GM18505 (cell line): ENCODE measurements at regions not wholly inside any gene's neighbourhood (a gene's known extent, or its start where the extent isn't known, plus 50 kb on each side); places are given as distances from the start of the nearest gene placed in this dataset.

Source experiments
- ATAC-seq: cut with Tn5 transposase; IDR thresholded peaks from one replicate; pipeline ENCODE4 v1.9.1; 2021; ENCODE audit not compliant: unreplicated experiment
- POLR2A ChIP-seq: IDR thresholded peaks from 4 replicates; pipeline ENCODE4 v1.6.1; 2011; ENCODE audit warnings: borderline replicate concordance; ENCODE audit not compliant: insufficient read depth, insufficient read length; ENCODE audit errors: extremely low read depth

DNA sequence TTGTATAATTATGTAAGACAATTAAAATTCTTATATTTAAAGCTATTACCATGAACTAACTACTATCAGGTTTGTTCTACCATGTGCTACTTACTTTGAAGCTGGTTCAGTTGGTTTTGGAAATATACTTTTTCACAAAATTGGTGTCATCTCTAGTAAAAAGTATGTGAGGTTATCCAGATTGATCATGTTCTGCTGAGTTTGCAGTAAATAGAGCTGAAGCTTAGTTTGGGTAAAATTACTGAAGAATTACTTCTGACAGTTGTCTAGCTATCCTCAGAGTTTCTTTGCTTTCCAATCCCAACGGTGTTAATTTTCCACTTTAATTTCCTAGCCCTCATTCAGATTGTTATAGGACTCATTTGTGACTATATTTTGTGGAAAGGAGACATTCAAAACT, 184.2 kb downstream of the FAT4 start:
- no peak for TF ChIP-seq POLR2A
- no peak for ATAC-seq

DNA sequence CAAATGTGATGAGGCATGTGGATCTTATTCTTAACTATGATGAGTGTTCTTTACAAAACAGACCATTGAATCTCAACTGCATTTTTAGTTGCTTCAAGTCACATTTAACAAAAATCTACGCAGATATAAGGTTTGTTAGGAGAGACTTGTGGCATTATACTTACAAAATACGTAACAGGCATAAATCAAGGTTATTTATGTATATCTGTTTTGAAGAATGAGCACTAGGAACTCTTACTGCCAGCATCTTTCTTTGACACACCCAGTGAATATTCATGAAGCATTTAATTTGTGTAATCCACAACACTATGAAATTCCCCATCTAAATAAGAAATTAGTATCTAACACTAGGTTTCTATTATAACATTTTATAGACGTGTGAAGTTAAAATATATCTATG, 186.3 kb downstream of the FAT4 start:
- no peak for ATAC-seq
- TF ChIP-seq POLR2A, result no peak

DNA sequence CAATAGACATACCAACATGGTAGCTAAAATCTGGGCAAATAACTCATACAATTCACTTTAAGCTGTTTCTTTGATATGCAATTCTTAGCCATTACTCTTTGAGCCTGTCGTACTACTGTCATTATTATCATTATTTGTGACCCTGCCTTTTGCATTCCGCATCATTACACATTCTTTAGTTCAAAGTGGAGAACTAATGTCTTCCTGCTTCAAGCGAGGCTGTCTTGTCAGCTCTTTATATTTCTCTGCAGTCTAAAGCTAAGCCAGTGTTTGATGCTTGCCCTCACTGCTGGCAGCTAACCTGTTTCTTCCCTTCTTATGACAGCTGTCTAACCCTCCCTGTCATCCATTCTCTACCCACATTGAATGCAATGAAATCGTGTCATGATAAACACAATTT, 186.8 kb downstream of the FAT4 start:
- no peak for TF ChIP-seq POLR2A
- no peak for ATAC-seq

DNA sequence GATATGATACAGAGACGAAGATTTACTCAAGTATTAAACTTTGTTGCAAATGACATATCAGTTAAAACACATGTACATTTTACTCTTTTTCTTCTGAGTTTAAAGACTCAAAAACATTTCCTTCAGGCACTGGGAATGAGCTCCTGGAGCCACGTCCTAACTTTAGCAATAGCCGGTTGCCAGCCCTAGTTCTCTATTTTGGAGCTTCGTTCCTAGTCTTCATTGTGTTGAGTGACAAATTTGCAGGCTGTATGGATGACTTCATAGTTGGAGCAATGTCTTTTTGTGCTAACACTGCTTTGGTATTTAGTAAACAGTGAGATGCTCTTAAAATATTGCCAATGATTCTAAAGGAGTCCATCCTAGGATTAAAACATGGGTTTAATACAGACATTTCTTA, 190.9 kb downstream of the FAT4 start:
- TF ChIP-seq POLR2A, result no peak
- ATAC-seq, result no peak

DNA sequence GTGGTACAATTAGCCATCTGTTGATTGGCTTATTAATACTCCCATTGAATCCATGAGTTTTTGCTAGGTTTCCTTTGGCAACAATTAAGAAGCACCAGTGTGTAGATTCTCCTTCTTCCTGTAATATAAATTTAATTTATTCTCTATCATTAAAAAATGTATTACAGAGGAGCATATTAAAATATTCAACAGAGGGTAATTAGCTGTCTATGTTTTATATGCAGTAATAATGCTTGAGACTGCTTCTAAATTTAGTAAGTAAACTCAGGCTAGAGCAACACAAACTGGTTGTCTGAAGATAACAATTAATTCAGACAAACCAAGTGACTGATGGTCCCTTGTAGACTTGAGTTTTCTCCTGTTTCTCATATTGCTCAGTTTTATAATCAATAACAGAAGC, 192.4 kb downstream of the FAT4 start:
- ATAC-seq, result no peak
- TF ChIP-seq POLR2A, result no peak

DNA sequence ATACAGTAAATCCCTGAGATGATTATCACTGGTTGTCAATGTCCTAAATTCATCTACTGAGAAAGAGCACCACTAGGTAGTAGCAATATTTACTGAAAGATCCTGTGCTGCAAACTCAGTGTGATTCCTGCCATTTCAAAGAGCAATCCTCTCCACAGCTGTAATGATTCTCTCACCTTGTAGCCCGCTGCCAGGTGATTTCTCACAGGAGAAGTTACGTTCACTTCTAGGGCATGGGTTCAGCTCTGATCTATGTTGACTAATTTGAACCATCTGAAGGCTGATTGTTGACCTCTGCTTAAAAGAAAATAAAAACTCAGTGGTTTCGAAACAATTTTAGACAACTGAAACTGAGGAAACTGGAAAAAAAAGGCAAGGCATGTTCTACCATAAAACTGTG, 197.0 kb downstream of the FAT4 start:
- ATAC-seq, result no peak
- no peak for TF ChIP-seq POLR2A

DNA sequence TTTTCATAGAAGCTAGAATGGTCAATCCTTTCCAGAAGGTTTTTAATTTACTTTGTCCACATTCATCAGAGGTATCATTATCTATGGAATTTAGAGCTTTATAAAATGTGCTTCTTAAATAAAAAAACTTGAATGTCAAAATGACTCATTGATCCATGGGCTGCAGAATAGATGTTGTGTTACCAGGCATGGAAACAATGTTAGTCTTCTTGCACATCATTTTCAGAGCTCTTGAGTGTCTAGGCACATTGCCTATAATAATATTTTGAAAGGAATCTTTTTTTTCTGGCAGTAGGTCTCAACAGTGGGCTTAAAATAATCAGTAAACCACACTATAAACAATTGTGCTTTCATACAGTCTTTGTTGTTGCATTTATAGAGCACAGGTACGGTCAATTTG, 200.3 kb downstream of the FAT4 start:
- TF ChIP-seq POLR2A, result no peak
- no peak for ATAC-seq

DNA sequence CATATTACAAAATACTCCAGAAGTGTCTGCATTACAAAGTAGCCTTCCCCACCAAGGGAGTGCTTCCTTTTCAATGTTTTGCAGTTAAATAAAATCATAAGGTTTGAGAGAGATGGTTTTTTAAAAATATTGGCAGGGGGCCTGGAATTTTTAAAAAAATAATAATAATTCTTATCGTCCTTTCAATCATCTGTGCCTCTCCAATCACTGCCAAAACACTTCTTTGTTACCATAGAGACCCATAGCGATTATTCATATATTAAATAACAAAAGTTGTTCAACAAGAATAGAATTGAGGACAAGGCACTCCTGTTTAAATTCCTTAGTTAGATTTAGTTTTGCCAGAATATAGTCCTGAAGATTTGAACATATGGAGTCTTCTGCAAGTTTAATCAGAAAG, 203.1 kb downstream of the FAT4 start:
- no peak for ATAC-seq
- no peak for TF ChIP-seq POLR2A

DNA sequence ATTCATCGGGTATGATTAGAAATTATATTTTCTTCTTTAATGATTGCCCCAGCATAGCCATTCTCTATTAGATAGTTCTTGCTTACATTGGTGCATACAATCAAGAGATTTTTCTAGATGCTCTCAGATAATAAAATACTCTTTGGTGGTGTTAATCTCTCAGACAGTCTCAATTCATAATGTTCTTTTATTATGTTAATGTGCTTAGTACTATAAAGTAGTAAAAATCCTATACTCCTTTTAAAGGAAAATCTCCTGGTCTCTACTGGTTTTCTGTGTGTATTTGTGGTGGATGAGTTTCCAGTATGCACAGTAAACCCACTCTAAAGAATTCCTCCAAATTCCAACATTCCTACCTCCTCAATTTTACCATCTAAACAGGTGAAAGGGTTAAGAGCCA, 203.5 kb downstream of the FAT4 start:
- no peak for TF ChIP-seq POLR2A
- ATAC-seq, result no peak

DNA sequence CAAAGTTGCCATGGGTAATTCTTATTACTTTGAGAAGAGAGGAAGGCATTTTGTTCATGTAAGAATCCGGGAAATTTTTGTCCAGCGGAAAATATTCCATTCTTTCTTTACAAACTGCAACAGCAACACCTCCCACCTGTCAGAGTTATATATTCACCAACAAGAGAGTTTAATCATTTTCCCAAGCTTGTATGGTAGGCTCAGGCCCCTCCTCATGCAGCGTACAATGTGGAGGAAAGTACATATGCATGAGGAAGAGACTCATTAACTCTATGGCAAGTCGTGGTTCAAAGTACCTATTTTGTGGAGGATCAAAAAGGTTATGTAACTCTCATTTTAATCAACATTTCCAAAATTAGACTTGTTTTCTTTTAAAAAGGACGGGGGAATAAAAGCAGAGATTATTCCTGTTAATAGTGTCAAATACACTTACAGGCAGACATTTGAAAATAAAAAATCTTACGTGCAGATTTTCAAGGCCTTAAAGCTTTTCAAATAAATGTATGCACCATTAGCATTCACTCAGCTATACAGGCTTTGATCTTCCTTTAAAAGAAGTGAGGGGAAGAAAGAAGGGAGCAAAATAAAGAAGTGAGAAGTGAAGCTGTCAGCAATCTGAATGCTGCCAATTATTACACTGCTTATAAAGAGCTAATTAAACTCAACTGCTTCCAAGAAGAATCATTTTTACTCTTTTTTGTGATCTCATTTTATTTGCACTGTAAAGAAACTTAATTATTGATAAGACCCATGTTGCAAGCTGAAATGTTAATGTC, 204.8 kb downstream of the FAT4 start:
- no peak for ATAC-seq
- no peak for TF ChIP-seq POLR2A

DNA sequence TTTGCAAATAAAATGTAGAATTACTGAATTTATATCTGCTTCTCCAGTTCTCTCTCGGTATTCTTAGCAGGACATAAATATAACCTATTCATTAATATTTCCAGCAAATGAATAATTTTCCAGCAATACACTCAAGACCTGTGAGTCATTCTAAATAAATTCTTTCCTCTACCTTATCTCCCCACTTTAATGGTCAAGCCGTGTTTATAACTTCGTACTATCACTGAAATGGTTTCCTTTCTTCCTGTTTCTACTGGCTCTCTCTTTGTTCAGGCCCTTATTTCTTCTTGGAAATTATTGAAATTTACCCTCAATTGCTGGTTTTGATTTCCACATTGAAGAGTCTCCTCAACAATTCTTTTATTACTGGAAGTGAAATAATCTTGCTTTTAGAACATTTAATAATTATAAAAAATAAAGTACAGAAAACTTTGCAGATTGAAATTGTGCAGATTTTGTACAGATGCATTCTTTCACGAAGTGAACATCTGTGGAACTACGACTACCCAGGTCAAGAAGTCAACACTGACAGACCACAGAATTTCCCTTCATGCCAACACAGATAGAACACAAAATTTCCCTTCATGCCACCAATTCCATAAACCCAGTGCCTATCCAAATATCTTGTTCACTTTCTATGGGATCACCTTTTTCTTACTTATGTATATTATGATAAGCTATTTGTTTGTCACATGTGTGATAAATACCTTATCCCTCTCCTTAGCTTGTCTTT, 205.7 kb downstream of the FAT4 start:
- TF ChIP-seq POLR2A, result no peak
- ATAC-seq, result no peak

DNA sequence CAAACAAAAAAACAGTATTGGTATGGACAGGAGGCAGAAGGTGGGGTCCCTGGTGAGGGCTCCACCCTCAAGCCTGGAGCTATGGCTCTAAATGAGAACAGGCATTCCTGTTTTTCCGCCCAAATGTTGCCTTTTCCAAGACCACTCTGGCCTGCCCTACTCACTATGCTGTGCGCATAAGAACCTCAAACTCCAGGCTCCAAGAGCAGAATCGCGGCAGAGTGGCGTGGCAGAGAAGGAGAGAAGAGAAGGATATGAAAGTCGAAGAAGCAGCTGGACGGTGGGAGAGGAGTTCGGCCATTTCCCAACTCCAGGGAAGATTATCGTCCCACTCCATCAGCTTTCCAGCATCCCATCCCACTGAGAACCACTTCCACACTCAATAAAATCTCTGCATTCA, 207.8 kb downstream of the FAT4 start:
- no peak for TF ChIP-seq POLR2A
- ATAC-seq, result no peak

DNA sequence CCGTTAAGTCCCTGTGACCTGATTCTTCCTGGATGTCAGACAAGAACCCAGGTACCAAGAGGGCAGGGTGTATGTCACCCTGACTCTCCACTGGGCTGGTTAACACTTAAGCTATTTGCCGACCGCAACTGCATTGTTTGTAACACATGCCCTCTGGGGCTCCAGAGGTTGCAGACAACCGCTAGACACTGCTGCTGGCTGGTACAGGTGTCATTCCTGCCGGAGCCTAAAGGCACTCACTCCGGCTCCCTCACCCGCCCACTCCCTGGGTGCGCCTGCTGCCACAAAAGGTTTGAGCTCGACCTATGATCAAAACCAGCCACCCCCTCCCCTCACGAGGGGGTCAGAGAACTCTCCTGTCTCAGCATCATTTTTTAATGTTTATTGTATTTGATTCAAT, 208.2 kb downstream of the FAT4 start:
- ATAC-seq, result no peak
- TF ChIP-seq POLR2A, result no peak

DNA sequence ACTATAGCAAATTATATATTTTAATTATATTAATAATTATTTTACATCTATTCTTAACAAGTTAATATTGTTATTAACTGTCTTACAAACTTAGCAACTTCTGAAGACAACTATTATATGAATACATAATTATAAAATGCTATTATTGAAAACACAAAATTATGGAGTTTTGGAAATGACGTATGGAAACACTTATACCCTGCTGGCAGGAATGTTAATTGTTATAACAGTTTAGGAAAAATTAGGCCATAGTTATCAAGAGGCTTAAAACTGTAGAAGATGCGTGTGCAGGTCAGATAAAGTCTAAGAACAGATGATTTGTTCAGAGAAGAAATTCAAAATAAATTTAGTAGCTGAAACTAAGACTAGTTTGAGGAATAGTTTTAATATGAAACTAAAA, 211.7 kb downstream of the FAT4 start:
- ATAC-seq, result no peak
- TF ChIP-seq POLR2A, result no peak
